ENCODE measurements at regions not wholly inside any gene's neighbourhood (a gene's known extent, or its start where the extent isn't known, plus 50 kb on each side); places are given as distances from the start of the nearest gene placed in this dataset.

DNA sequence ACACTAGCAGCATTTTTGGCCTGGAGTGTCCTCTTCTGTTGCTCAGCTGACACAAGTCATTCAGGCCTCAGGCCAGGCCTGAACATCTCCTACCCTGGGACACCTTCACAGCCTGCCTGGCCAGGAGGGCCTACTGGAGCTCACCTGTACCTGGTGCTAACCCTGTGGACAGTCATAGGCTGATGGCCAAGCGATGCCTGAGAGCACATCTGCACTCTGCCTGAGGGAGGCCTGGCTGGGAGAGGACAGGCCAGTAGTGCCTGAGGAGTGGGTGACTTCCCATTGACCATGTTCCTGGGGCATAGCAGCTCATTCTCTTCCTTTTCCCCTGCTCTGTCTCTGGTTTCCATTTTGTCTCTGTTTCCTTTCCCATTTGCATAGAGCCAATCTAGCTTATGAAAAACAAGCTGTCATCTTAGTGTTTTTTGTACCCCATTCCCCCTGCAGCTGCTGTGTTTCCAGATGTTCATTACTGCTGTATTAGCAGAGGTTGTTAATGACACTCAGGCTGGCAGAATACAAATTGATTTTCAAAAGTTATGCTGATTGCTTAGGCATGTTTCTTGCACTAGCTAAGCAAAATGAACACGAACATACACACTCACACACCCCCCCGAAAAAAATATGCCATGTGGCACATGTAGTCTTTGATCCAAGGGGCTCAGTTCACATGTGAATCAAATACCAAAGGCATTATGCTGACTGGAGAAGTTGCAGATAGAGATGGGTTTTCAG lies 149.7 kb upstream of the HS6ST1 start:
- intact Hi-C loops (cut with DNase I), result no loop called here
- DNase-seq, result no peak
- Histone ChIP-seq H3K4me1 (ENCODE audit: insufficient read depth) (no peaks in the 10 kb centered on the region), H3K36me3 (no peaks in the 10 kb centered on the region), H3K4me3 (no peak overlapping the region), H3K9me3 (peaks cover 0 to 6% of the 10 kb centered on the region in 2 donors), H3K27ac (no peak overlapping the region), H3K27me3 (no peaks in the 10 kb centered on the region)
- TF ChIP-seq POLR2A (IDR thresholded peaks at IDR 0.05) (no peak), EP300 (IDR thresholded peaks at IDR 0.05) (no peak)
- TF ChIP-seq, protein P1, sequence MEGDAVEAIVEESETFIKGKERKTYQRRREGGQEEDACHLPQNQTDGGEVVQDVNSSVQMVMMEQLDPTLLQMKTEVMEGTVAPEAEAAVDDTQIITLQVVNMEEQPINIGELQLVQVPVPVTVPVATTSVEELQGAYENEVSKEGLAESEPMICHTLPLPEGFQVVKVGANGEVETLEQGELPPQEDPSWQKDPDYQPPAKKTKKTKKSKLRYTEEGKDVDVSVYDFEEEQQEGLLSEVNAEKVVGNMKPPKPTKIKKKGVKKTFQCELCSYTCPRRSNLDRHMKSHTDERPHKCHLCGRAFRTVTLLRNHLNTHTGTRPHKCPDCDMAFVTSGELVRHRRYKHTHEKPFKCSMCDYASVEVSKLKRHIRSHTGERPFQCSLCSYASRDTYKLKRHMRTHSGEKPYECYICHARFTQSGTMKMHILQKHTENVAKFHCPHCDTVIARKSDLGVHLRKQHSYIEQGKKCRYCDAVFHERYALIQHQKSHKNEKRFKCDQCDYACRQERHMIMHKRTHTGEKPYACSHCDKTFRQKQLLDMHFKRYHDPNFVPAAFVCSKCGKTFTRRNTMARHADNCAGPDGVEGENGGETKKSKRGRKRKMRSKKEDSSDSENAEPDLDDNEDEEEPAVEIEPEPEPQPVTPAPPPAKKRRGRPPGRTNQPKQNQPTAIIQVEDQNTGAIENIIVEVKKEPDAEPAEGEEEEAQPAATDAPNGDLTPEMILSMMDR (IDR thresholded peaks at IDR 0.05), result no peak
- WGBS, 3 donors, result 85 to 97% (median 88%) methylated on average over 3 of the region's 3 CpGs

DNA sequence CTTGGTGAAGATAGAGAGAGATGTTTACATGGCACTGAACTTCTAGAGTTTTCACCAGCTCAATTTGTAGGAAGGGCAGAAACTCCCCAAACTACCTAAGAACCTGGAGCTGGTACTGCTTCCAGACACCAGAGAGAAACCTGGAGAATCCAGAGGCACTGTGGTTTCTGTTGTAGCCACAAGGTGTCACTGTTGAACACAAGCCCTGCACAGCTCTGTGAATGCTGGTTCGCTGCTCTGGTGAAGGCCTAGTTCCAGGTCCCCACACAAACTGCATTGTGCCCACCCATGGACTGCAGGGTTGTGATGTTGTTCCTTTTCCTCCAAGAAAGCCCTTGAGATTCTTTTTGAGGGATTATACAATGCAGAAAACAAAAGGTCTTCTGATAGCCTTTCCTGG lies 150.5 kb upstream of the HS6ST1 start:
- DNase-seq, result no peak
- intact Hi-C loops (cut with DNase I), result no loop called here

DNA sequence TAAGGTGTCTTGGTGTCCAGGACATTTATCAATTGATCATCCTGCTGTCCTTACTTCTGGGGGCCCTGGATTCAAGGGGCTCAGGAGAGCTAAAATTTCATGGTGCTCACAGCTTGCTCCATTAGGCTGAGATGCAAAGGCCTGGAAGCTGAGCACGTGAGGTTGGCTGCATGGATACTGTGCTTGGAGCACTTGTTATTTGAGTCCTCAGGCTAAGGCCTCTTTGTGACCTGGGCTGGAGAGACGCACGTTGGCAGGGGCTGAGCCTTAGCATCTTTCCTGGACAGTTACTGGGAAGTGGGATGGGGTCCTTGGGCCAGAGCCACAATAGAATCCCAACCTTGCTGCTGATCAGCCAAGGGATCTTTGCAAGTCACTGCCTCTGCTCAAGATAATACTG lies 151.2 kb upstream of the HS6ST1 start:
- DNase-seq, result no peak
- no peaks in the 10 kb centered on the region for H3K27me3 ChIP-seq
- TF ChIP-seq POLR2A (IDR thresholded peaks at IDR 0.05) (no peak), EP300 (IDR thresholded peaks at IDR 0.05) (no peak)
- TF ChIP-seq, protein P1 (IDR thresholded peaks at IDR 0.05), result no peak
- no peak overlapping the region for H3K27ac ChIP-seq
- intact Hi-C loops (cut with DNase I), result no loop called here
- no peak overlapping the region for H3K4me3 ChIP-seq
- peaks cover 0 to 6% of the 10 kb centered on the region in 2 donors for H3K9me3 ChIP-seq
- peaks cover 2% of the 10 kb centered on the region for H3K4me1 ChIP-seq (ENCODE audit: insufficient read depth)
- no peaks in the 10 kb centered on the region for H3K36me3 ChIP-seq
- WGBS, 3 donors, result 82 to 90% (median 90%) methylated on average over 3 of the region's 3 CpGs

More for the DNA sequence above, 150.5 kb upstream of the HS6ST1 start:
- Histone ChIP-seq H3K36me3 (no peaks in the 10 kb centered on the region), H3K9me3 (peaks cover 0 to 6% of the 10 kb centered on the region in 2 donors), H3K27ac (no peak overlapping the region), H3K4me3 (no peak overlapping the region), H3K27me3 (no peaks in the 10 kb centered on the region), H3K4me1 (ENCODE audit: insufficient read depth) (peaks cover 2% of the 10 kb centered on the region)
- WGBS, 3 donors, result 95 to 100% (median 98%) methylated on average over 1 of the region's 1 CpG
- TF ChIP-seq, protein P1 (IDR thresholded peaks at IDR 0.05), result no peak
- TF ChIP-seq EP300 (IDR thresholded peaks at IDR 0.05), result no peak
- no peak for TF ChIP-seq POLR2A (IDR thresholded peaks at IDR 0.05)

DNA sequence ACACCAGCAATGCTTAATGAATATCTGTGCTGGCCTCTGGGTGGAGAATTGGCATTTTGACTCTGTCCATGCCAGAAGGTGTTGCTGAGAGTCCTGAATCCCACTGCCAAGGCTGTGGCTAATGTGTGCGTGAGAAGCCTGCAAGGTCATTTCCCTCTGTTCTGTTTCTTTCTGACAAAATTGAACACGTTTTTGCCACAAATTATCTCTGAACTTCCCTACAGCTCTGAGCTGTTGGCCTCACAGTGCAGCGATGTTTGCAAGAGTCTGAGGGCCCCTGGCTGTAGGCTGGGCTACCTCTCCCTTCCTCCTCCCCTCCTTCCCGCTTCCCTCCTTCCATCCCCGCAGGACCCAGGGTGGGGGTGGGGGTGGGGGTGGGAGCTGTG lies 154.1 kb upstream of the HS6ST1 start:
- DNase-seq, result no peak
- TF ChIP-seq, protein P1 (IDR thresholded peaks at IDR 0.05), result no peak
- TF ChIP-seq POLR2A (IDR thresholded peaks at IDR 0.05) (no peak), EP300 (IDR thresholded peaks at IDR 0.05) (no peak)
- no peaks in the 10 kb centered on the region for H3K27me3 ChIP-seq
- intact Hi-C loops (cut with DNase I), result no loop called here
- no peaks in the 10 kb centered on the region for H3K36me3 ChIP-seq
- no peak overlapping the region for H3K27ac ChIP-seq
- 13 to 24% (median 20%) methylated on average over 5 of the region's 5 CpGs for WGBS, 3 donors
- H3K9me3 ChIP-seq, result no peaks in the 10 kb centered on the region
- no peak overlapping the region for H3K4me3 ChIP-seq
- H3K4me1 ChIP-seq (ENCODE audit: insufficient read depth), result peaks cover 2% of the 10 kb centered on the region

Measured in ovary (tissue), 7 donors.